SK-N-SH (cell line): ENCODE measurements at regions not wholly inside any gene's neighbourhood (a gene's known extent, or its start where the extent isn't known, plus 50 kb on each side); places are given as distances from the start of the nearest gene placed in this dataset.

Source experiments
- CTCF ChIA-PET: fragments of 300-600, 350-600 bp; formaldehyde crosslinking; extraction: SDS; loops from one replicate; lab custom pipeline; 2021; lab: Yijun Ruan, JAX
- POLR2A ChIA-PET: fragments of 350-600 bp; sonication (Branson Sonifier 250); formaldehyde crosslinking; extraction: SDS; loops from one replicate; lab custom pipeline; 2020; ENCODE audit warnings: antibody characterized with exemption, inconsistent platforms; lab: Yijun Ruan, JAX
- DNase-seq: peaks from one replicate; pipeline ENCODE4 v3.0.0; 2012
- H2AFZ ChIP-seq: fragments of 200-600 bp; sonication (generic); 2 replicates; pipeline ENCODE4 v1.8.1; 2016; ENCODE audit warnings: antibody characterized with exemption, mild to moderate bottlenecking, low read depth
- H3F3A ChIP-seq: fragments of 200-600 bp; sonication (generic); replicated peaks from 2 replicates; pipeline ENCODE3; 2016; ENCODE audit warnings: antibody characterized with exemption, mild to moderate bottlenecking; ENCODE audit not compliant: insufficient read depth
- H3K27ac ChIP-seq, 2 experiments: fragments of 200-500 bp in 1 of 2; fragments of 200-600 bp in 1 of 2; sonication (Bioruptor generic) in 1 of 2; sonication (generic), shearing (Covaris generic) in 1 of 2; 2 replicates each; pipeline versions ENCODE4 v1.5.1 to v1.6.1; 2014 to 2016; ENCODE audit warnings: low read depth in 2 of 2, inconsistent platforms in 1 of 2, low read length in 1 of 2, mild to moderate bottlenecking in 1 of 2, mixed read lengths in 1 of 2
- H3K27me3 ChIP-seq: fragments of 200-600 bp; sonication (generic), shearing (Covaris generic); 2 replicates; pipeline ENCODE4 v1.6.1; 2016; ENCODE audit warnings: mixed run types; ENCODE audit not compliant: insufficient read depth
- H3K36me3 ChIP-seq, 2 experiments: fragments of 200-500 bp in 1 of 2; fragments of 200-600 bp in 1 of 2; sonication (Bioruptor generic) in 1 of 2; sonication (generic) in 1 of 2; replicated peaks in 1 of 2; 2 replicates each; pipeline versions ENCODE3 to v1.5.1; 2014 to 2016; ENCODE audit warnings: low read length in 1 of 2, mild to moderate bottlenecking in 1 of 2; ENCODE audit not compliant: insufficient read depth in 2 of 2, control insufficient read depth in 1 of 2
- H3K4me1 ChIP-seq, 2 experiments: fragments of 200-500 bp in 1 of 2; fragments of 200-600 bp in 1 of 2; sonication (Bioruptor generic) in 1 of 2; sonication (generic), shearing (Covaris generic) in 1 of 2; 2 replicates each; pipeline versions ENCODE4 v1.5.1 to v1.6.1; 2014 to 2016; ENCODE audit warnings: low read depth in 1 of 2, low read length in 1 of 2, mixed run types in 1 of 2; ENCODE audit not compliant: insufficient read depth in 2 of 2, control insufficient read depth in 1 of 2
- H3K4me2 ChIP-seq: fragments of 200-600 bp; sonication (generic), shearing (Covaris generic); 2 replicates; pipeline ENCODE4 v1.6.1; 2017; ENCODE audit warnings: mixed run types
- H3K4me3 ChIP-seq, 2 experiments: fragments of 200-500 bp in 1 of 2; fragments of 200-600 bp in 1 of 2; sonication (Bioruptor generic) in 1 of 2; sonication (generic), shearing (Covaris generic) in 1 of 2; 2 replicates each; pipeline versions ENCODE4 v1.5.1 to v1.8.1; 2014 to 2016; ENCODE audit warnings: low read depth in 2 of 2, inconsistent platforms in 1 of 2, low read length in 1 of 2, mild to moderate bottlenecking in 1 of 2, mixed read lengths in 1 of 2, moderate library complexity in 1 of 2
- H3K79me2 ChIP-seq: fragments of 200-600 bp; sonication (generic); 2 replicates; pipeline ENCODE4 v1.8.1; 2017; ENCODE audit warnings: mild to moderate bottlenecking; ENCODE audit not compliant: insufficient read depth
- H3K9ac ChIP-seq: fragments of 200-600 bp; sonication (generic); 2 replicates; pipeline ENCODE4 v1.6.1; 2017; ENCODE audit warnings: mixed run types
- H3K9me2 ChIP-seq: fragments of 200-600 bp; sonication (generic); 2 replicates; pipeline ENCODE4 v1.6.1; 2017; ENCODE audit warnings: mixed run types
- H3K9me3 ChIP-seq: fragments of 200-600 bp; sonication (generic); 2 replicates; pipeline ENCODE4 v1.6.1; 2017; ENCODE audit warnings: mixed run types, mild to moderate bottlenecking, moderate library complexity
- H4K20me1 ChIP-seq: fragments of 200-600 bp; sonication (generic); 2 replicates; pipeline ENCODE4 v1.6.1; 2017; ENCODE audit warnings: mild to moderate bottlenecking, mixed run types; ENCODE audit not compliant: insufficient read depth
- CHD2 ChIP-seq: fragments of 150-350 bp; IDR thresholded peaks from 2 replicates; pipeline ENCODE4 v1.6.1; 2018; ENCODE audit warnings: low read length; ENCODE audit not compliant: partially characterized antibody
- FOSL2 ChIP-seq: IDR thresholded peaks from 2 replicates; pipeline ENCODE4 v1.4.0; 2012; ENCODE audit warnings: low read depth, mild to moderate bottlenecking, moderate library complexity, borderline replicate concordance
- GABPA ChIP-seq: IDR thresholded peaks from 2 replicates; pipeline ENCODE4 v1.4.0; 2012; ENCODE audit warnings: low read depth, mild to moderate bottlenecking
- MAX ChIP-seq: IDR thresholded peaks from 2 replicates; pipeline ENCODE4 v1.4.0; 2012; ENCODE audit warnings: low read depth
- MEF2A ChIP-seq: IDR thresholded peaks from 2 replicates; pipeline ENCODE4 v1.4.0; 2012; ENCODE audit warnings: low read depth, borderline replicate concordance
- POLR2AphosphoS5 ChIP-seq: IDR thresholded peaks from 2 replicates; pipeline ENCODE4 v1.6.1; 2012; ENCODE audit warnings: low read depth, low read length
- RAD21 ChIP-seq: IDR thresholded peaks from 2 replicates; pipeline ENCODE4 v1.6.1; 2012; ENCODE audit warnings: mild to moderate bottlenecking, low read length
- RCOR1 ChIP-seq: fragments of 150-350 bp; IDR thresholded peaks from 2 replicates; pipeline ENCODE4 v1.6.1; 2017; ENCODE audit warnings: antibody characterized with exemption, low read length
- RFX5 ChIP-seq: IDR thresholded peaks from 2 replicates; pipeline ENCODE4 v1.6.1; 2012; ENCODE audit warnings: mild to moderate bottlenecking, improper control_type of control experiment, low read length
- RXRA ChIP-seq: IDR thresholded peaks from 2 replicates; pipeline ENCODE4 v1.4.0; 2012; ENCODE audit warnings: low read depth, mild to moderate bottlenecking, borderline replicate concordance
- SMC3 ChIP-seq: IDR thresholded peaks from 2 replicates; pipeline ENCODE4 v1.6.1; 2012; ENCODE audit warnings: low read depth, low read length, improper control_type of control experiment
- TCF12 ChIP-seq: IDR thresholded peaks from 2 replicates; pipeline ENCODE4 v1.4.0; 2012
- TEAD4 ChIP-seq: IDR thresholded peaks from 2 replicates; pipeline ENCODE4 v1.4.0; 2012; ENCODE audit warnings: mild to moderate bottlenecking, borderline replicate concordance; ENCODE audit not compliant: insufficient read depth
- USF2 ChIP-seq: fragments of 150-350 bp; IDR thresholded peaks from 2 replicates; pipeline ENCODE4 v1.6.1; 2017; ENCODE audit warnings: antibody characterized with exemption, low read length, low read depth, borderline replicate concordance
- YY1 ChIP-seq: IDR thresholded peaks from 2 replicates; pipeline ENCODE4 v1.4.0; 2012; ENCODE audit warnings: low read depth, mild to moderate bottlenecking
- WGBS: methylation state at CpG from one replicate; pipeline ENCODE4 v1.1.6; 2017; ENCODE audit warnings: low lambda C conversion rate; 5-methylcytosine and 5-hydroxymethylcytosine counted together
- TF ChIP-seq, protein P1 (sequence below): IDR thresholded peaks from 2 replicates; pipeline ENCODE4 v1.4.0; 2012; ENCODE audit warnings: low read depth, borderline replicate concordance
- TF ChIP-seq, protein P2 (sequence below): IDR thresholded peaks from 2 replicates; pipeline ENCODE4; 2012
- TF ChIP-seq, protein P3 (sequence below): fragments of 150-350 bp; IDR thresholded peaks from 2 replicates; pipeline ENCODE4 v1.6.1; 2016; ENCODE audit warnings: mild to moderate bottlenecking, low read depth, low read length

GRCh38 chr7:142554560-142555532, 194.4 kb upstream of the PRSS1 start:
- H3K9me2 ChIP-seq, result no peaks in the 10 kb centered on the region
- no peak for TF ChIP-seq CHD2
- TF ChIP-seq RAD21, result no peak
- TF ChIP-seq TCF12, result peak; percentile 4; the same call in 1 of the 2 replicates
- TF ChIP-seq, all 33 proteins: peak for 1
- no peak for DNase-seq
- no peaks in the 10 kb centered on the region for H3K9me3 ChIP-seq
- no peak overlapping the region for H3K4me3 ChIP-seq
- no peaks in the 10 kb centered on the region for H4K20me1 ChIP-seq
- no peak overlapping the region for H2AFZ ChIP-seq
- H3K4me2 ChIP-seq, result peak overlapping the region; percentile 25; the same call in 1 of the 2 replicates
- ChIA-PET CTCF (interaction anchor here (0.7 to 1.4 kb wide), 8 partner anchors 12 to 660 kb away, joined by 3 to 6 read pairs (median 4); no protein-coding TSS in a partner anchor), POLR2A (no interaction called here)
- H3F3A ChIP-seq, result peaks cover 20% of the 10 kb centered on the region
- H3K36me3 ChIP-seq, result no peaks in the 10 kb centered on the region
- no peaks in the 10 kb centered on the region for H3K27me3 ChIP-seq
- H3K4me1 ChIP-seq, result peaks cover 17 to 40% of the 10 kb centered on the region in 2 experiments
- H3K79me2 ChIP-seq, result no peaks in the 10 kb centered on the region
- 83% methylated on average over 10 of the region's 10 CpGs for WGBS
- peak overlapping the region; percentile 28 to 72; a peak in 2 of 4 replicates for H3K27ac ChIP-seq
- H3K9ac ChIP-seq, result no peak overlapping the region

- Histone ChIP-seq H3K4me1 (peaks cover 17 to 40% of the 10 kb centered on the region in 2 experiments), H2AFZ (no peak overlapping the region), H3K4me3 (no peak overlapping the region), H3K9me2 (no peaks in the 10 kb centered on the region), H3K9ac (no peak overlapping the region), H4K20me1 (no peaks in the 10 kb centered on the region), H3K9me3 (no peaks in the 10 kb centered on the region), H3K4me2 (no peak overlapping the region), H3K27ac (peak overlapping the region in 1 of 2 experiments; percentile 51; a peak in 1 of 4 replicates), H3K27me3 (no peaks in the 10 kb centered on the region), H3F3A (peaks cover 20% of the 10 kb centered on the region), H3K36me3 (no peaks in the 10 kb centered on the region), H3K79me2 (no peaks in the 10 kb centered on the region)
- no peak for DNase-seq
- CTCF ChIA-PET, result interaction anchor here (0.8 kb wide), 1 partner anchor 9 kb away, joined by 3 read pairs; no protein-coding TSS in a partner anchor
- POLR2A ChIA-PET, result no interaction called here
- 42% methylated on average over 2 of the region's 2 CpGs for WGBS
- TF ChIP-seq RCOR1 (no peak), RAD21 (no peak), USF2 (no peak), POLR2AphosphoS5 (no peak), GABPA (no peak), YY1 (no peak), MEF2A (no peak), MAX (no peak), RXRA (0 out of 2 replicates have a peak, but pooled peaks have one; percentile 5), RFX5 (no peak), FOSL2 (no peak), TEAD4 (0 out of 2 replicates have a peak, but pooled peaks have one; percentile 23), SMC3 (no peak), TCF12 (peak; percentile 86)
- TF ChIP-seq, protein P1, sequence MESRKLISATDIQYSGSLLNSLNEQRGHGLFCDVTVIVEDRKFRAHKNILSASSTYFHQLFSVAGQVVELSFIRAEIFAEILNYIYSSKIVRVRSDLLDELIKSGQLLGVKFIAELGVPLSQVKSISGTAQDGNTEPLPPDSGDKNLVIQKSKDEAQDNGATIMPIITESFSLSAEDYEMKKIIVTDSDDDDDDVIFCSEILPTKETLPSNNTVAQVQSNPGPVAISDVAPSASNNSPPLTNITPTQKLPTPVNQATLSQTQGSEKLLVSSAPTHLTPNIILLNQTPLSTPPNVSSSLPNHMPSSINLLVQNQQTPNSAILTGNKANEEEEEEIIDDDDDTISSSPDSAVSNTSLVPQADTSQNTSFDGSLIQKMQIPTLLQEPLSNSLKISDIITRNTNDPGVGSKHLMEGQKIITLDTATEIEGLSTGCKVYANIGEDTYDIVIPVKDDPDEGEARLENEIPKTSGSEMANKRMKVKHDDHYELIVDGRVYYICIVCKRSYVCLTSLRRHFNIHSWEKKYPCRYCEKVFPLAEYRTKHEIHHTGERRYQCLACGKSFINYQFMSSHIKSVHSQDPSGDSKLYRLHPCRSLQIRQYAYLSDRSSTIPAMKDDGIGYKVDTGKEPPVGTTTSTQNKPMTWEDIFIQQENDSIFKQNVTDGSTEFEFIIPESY, result no peak
- TF ChIP-seq, protein P2, sequence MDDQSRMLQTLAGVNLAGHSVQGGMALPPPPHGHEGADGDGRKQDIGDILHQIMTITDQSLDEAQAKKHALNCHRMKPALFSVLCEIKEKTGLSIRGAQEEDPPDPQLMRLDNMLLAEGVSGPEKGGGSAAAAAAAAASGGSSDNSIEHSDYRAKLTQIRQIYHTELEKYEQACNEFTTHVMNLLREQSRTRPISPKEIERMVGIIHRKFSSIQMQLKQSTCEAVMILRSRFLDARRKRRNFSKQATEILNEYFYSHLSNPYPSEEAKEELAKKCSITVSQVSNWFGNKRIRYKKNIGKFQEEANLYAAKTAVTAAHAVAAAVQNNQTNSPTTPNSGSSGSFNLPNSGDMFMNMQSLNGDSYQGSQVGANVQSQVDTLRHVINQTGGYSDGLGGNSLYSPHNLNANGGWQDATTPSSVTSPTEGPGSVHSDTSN, result peak; percentile 57
- TF ChIP-seq, protein P3, sequence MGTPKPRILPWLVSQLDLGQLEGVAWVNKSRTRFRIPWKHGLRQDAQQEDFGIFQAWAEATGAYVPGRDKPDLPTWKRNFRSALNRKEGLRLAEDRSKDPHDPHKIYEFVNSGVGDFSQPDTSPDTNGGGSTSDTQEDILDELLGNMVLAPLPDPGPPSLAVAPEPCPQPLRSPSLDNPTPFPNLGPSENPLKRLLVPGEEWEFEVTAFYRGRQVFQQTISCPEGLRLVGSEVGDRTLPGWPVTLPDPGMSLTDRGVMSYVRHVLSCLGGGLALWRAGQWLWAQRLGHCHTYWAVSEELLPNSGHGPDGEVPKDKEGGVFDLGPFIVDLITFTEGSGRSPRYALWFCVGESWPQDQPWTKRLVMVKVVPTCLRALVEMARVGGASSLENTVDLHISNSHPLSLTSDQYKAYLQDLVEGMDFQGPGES, result no peak
Observed at GRCh38 chr7:142553216-142553615, 196.1 kb upstream of the PRSS1 start.
